HepG2 (cell line): ENCODE measurements at regions not wholly inside any gene's neighbourhood (a gene's known extent, or its start where the extent isn't known, plus 50 kb on each side); places are given as distances from the start of the nearest gene placed in this dataset.
A peak's percentile ranks its signal among the peaks of the same experiment; 100 is the strongest.

ENCODE experiments used
- ATM ChIP-seq: fragments of 450-650 bp; IDR thresholded peaks from 2 replicates; pipeline ENCODE4 v1.7.1; 2017; ENCODE audit warnings: mild to moderate bottlenecking, borderline replicate concordance
- CCDC6 ChIP-seq: sonication (generic); formaldehyde crosslinking; IDR thresholded peaks from 2 replicates; pipeline ENCODE4 v1.8.1; 2022; ENCODE audit warnings: mild to moderate bottlenecking, missing genetic modification reagents, moderate library complexity
- DNMT3B ChIP-seq: conservative IDR thresholded peaks from 2 replicates; pipeline ENCODE4 v1.6.1; 2016; ENCODE audit warnings: missing biosample characterization, control low read depth
- FOXP4 ChIP-seq: sonication (generic); formaldehyde crosslinking; IDR thresholded peaks from 2 replicates; pipeline ENCODE4 v1.4.0; 2020; ENCODE audit warnings: missing genetic modification reagents
- GZF1 ChIP-seq: sonication (generic); formaldehyde crosslinking; IDR thresholded peaks from 2 replicates; pipeline ENCODE4 v1.5.1; 2020; ENCODE audit warnings: mild to moderate bottlenecking, missing genetic modification reagents
- HNF4A ChIP-seq: sonication (generic); formaldehyde crosslinking; IDR thresholded peaks from 2 replicates; pipeline ENCODE4 v1.4.0; 2020; ENCODE audit warnings: missing genetic modification reagents
- HNF4G ChIP-seq, 2 experiments: sonication (generic) in 1 of 2; formaldehyde crosslinking in 1 of 2; IDR thresholded peaks; 2 replicates each; pipeline versions ENCODE4 v1.4.0 to v1.6.1; 2011 to 2020; ENCODE audit warnings: borderline replicate concordance in 2 of 2, low read depth in 2 of 2, mild to moderate bottlenecking in 2 of 2, low read length in 1 of 2, missing genetic modification reagents in 1 of 2, moderate library complexity in 1 of 2
- HNRNPLL ChIP-seq: fragments of 200-400 bp; formaldehyde crosslinking; IDR thresholded peaks from 2 replicates; pipeline ENCODE4 v1.6.1; 2017; ENCODE audit warnings: mild to moderate bottlenecking, low read depth, low read length; ENCODE audit not compliant: poor library complexity, severe bottlenecking
- JUNB ChIP-seq: sonication (generic); formaldehyde crosslinking; IDR thresholded peaks from 2 replicates; pipeline ENCODE4 v1.8.0; 2022; ENCODE audit warnings: missing genetic modification reagents, mild to moderate bottlenecking, borderline replicate concordance
- MIER3 ChIP-seq: IDR thresholded peaks from 2 replicates; pipeline ENCODE4 v1.6.1; 2016; ENCODE audit warnings: missing compliant biosample characterization, borderline replicate concordance
- NCOR1 ChIP-seq: fragments of 200-600 bp; sonication (generic); IDR thresholded peaks from 2 replicates; pipeline ENCODE4 v1.7.0; 2017; ENCODE audit warnings: antibody characterized with exemption, low read length, borderline replicate concordance
- PPARG ChIP-seq: conservative IDR thresholded peaks from 2 replicates; pipeline ENCODE4 v1.6.1; 2016; ENCODE audit warnings: missing biosample characterization, missing genetic modification reagents
- PTBP1 ChIP-seq: fragments of 200-400 bp; formaldehyde crosslinking; IDR thresholded peaks from 2 replicates; pipeline ENCODE4 v1.6.1; 2018; ENCODE audit warnings: low read length, low read depth; ENCODE audit not compliant: poor library complexity, severe bottlenecking
- SNRNP70 ChIP-seq: fragments of 200-400 bp; formaldehyde crosslinking; IDR thresholded peaks from 2 replicates; pipeline ENCODE4 v1.6.1; 2017; ENCODE audit warnings: mild to moderate bottlenecking, low read depth, low read length, moderate library complexity
- TBP ChIP-seq: sonication (generic); formaldehyde crosslinking; IDR thresholded peaks from 2 replicates; pipeline ENCODE4 v1.5.0; 2020; ENCODE audit warnings: missing genetic modification reagents
- THAP7 ChIP-seq: sonication (generic); formaldehyde crosslinking; IDR thresholded peaks from 2 replicates; pipeline ENCODE4 v1.8.1; 2023; ENCODE audit warnings: mild to moderate bottlenecking, missing genetic modification reagents
- ZBTB40 ChIP-seq, 2 experiments: fragments of 450-650 bp in 1 of 2; sonication (generic) in 1 of 2; formaldehyde crosslinking in 1 of 2; IDR thresholded peaks; 2 replicates each; pipeline versions ENCODE4 v1.6.1 to v1.8.0; 2016 to 2022; ENCODE audit warnings: antibody characterized with exemption in 1 of 2, mild to moderate bottlenecking in 1 of 2, missing genetic modification reagents in 1 of 2
- ZMAT3 ChIP-seq: sonication (generic); formaldehyde crosslinking; conservative IDR thresholded peaks from 2 replicates; pipeline ENCODE4 v1.7.0; 2021; ENCODE audit warnings: missing genetic modification reagents

- TF ChIP-seq FOXP4: peak; percentile 58
- TF ChIP-seq HNF4A (CRISPR knock-in tag): peak; percentile 87
- no peak for TF ChIP-seq NCOR1
- no peak for TF ChIP-seq TBP (CRISPR knock-in tag)
- no peak for TF ChIP-seq PTBP1
- no peak for TF ChIP-seq JUNB (CRISPR knock-in tag)
- peak; percentile 46; the same call in 1 of the 2 replicates for TF ChIP-seq HNF4G (IDR thresholded peaks at IDR 0.05; ENCODE audit: borderline replicate concordance, low read depth, low read length)
- TF ChIP-seq HNF4G (CRISPR knock-in tag; IDR thresholded peaks at IDR 0.05; ENCODE audit: borderline replicate concordance, low read depth): no peak
- no peak for TF ChIP-seq GZF1 (CRISPR knock-in tag)
- TF ChIP-seq ZBTB40 (IDR thresholded peaks at IDR 0.05): no peak
- no peak for TF ChIP-seq ZBTB40 (CRISPR knock-in tag; IDR thresholded peaks at IDR 0.05)
- no peak for TF ChIP-seq ATM
- TF ChIP-seq MIER3 (CRISPR knock-in tag): no peak
- TF ChIP-seq ZMAT3 (CRISPR knock-in tag): no peak
- TF ChIP-seq DNMT3B: no peak
- TF ChIP-seq PPARG: peak; percentile 71
- no peak for TF ChIP-seq SNRNP70
- TF ChIP-seq CCDC6 (CRISPR knock-in tag): no peak
- TF ChIP-seq HNRNPLL: no peak
- TF ChIP-seq THAP7 (CRISPR knock-in tag): no peak
Observed at GRCh38 chr4:157803845-157804521, 368.8 kb downstream of the GASK1B start (continued).
